ENCODE measurements at regions not wholly inside any gene's neighbourhood (a gene's known extent, or its start where the extent isn't known, plus 50 kb on each side); places are given as distances from the start of the nearest gene placed in this dataset.

- Histone ChIP-seq H3K36me3 (ENCODE audit: insufficient read depth, low read depth, low read length) (no peaks in the 10 kb centered on the region), H3K27ac (ENCODE audit: low read length) (no peak overlapping the region), H3K9ac (ENCODE audit: low read depth, low read length) (no peak overlapping the region), H3K27me3 (ENCODE audit: insufficient read depth, low read length) (no peaks in the 10 kb centered on the region), H3K4me1 (ENCODE audit: insufficient read depth, low read length) (no peaks in the 10 kb centered on the region), H3K9me3 (ENCODE audit: insufficient read depth, low read depth, low read length) (no peaks in the 10 kb centered on the region), H3K4me3 (ENCODE audit: low read length) (no peak overlapping the region)
Observed at GRCh38 chr12:115357681-115358080, 673.7 kb upstream of the TBX3 start.

DNA sequence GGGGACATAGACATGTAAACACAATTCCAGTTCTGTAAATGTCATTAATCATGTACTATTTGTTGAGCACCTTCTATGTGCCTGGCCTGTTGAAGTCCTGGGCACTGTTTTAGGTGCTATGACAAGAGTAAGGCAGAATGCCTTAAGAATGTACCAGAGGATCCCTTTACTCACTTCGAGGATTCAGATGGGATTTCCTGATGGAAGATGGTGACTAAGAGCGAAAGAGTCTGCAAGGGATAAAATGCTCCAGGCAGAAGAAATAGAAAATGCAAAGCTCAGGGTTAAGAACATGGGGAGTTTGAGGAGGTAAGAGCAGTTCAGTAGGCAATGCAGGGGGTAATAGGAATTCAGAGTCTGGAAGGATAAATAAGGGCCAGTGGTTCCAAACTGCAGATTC, 671.3 kb upstream of the TBX3 start:
- no peaks in the 10 kb centered on the region for H3K27me3 ChIP-seq (ENCODE audit: insufficient read depth, low read length)
- H3K9ac ChIP-seq (ENCODE audit: low read depth, low read length): no peak overlapping the region
- no peak overlapping the region for H3K27ac ChIP-seq (ENCODE audit: low read length)
- H3K9me3 ChIP-seq (ENCODE audit: insufficient read depth, low read depth, low read length): no peaks in the 10 kb centered on the region
- H3K4me1 ChIP-seq (ENCODE audit: insufficient read depth, low read length): peaks cover 5% of the 10 kb centered on the region; the same call in 1 of the 2 replicates
- H3K4me3 ChIP-seq (ENCODE audit: low read length): no peak overlapping the region
- H3K36me3 ChIP-seq (ENCODE audit: insufficient read depth, low read depth, low read length): no peaks in the 10 kb centered on the region

GRCh38 chr12:115354007-115354890, 670.3 kb upstream of the TBX3 start:
- no peaks in the 10 kb centered on the region for H3K36me3 ChIP-seq (ENCODE audit: insufficient read depth, low read depth, low read length)
- no peak overlapping the region for H3K4me3 ChIP-seq (ENCODE audit: low read length)

GRCh38 chr12:115353467-115353866, 669.5 kb upstream of the TBX3 start:
- Histone ChIP-seq H3K36me3 (ENCODE audit: insufficient read depth, low read depth, low read length) (no peaks in the 10 kb centered on the region), H3K4me3 (ENCODE audit: low read length) (no peak overlapping the region), H3K9me3 (ENCODE audit: insufficient read depth, low read depth, low read length) (no peaks in the 10 kb centered on the region), H3K27me3 (ENCODE audit: insufficient read depth, low read length) (no peaks in the 10 kb centered on the region), H3K9ac (ENCODE audit: low read depth, low read length) (no peak overlapping the region), H3K27ac (ENCODE audit: low read length) (no peak overlapping the region), H3K4me1 (ENCODE audit: insufficient read depth, low read length) (peaks cover 5% of the 10 kb centered on the region; the same call in 1 of the 2 replicates)

More at GRCh38 chr12:115354007-115354890, 670.3 kb upstream of the TBX3 start:
- Histone ChIP-seq H3K9me3 (ENCODE audit: insufficient read depth, low read depth, low read length) (no peaks in the 10 kb centered on the region), H3K27ac (ENCODE audit: low read length) (no peak overlapping the region), H3K4me1 (ENCODE audit: insufficient read depth, low read length) (peaks cover 5% of the 10 kb centered on the region; the same call in 1 of the 2 replicates), H3K9ac (ENCODE audit: low read depth, low read length) (no peak overlapping the region), H3K27me3 (ENCODE audit: insufficient read depth, low read length) (no peaks in the 10 kb centered on the region)

- no peaks in the 10 kb centered on the region for H3K36me3 ChIP-seq (ENCODE audit: insufficient read depth, low read depth, low read length)
- H3K9ac ChIP-seq (ENCODE audit: low read depth, low read length): no peak overlapping the region
- no peak overlapping the region for H3K27ac ChIP-seq (ENCODE audit: low read length)
- no peak overlapping the region for H3K4me3 ChIP-seq (ENCODE audit: low read length)
- peaks cover 5% of the 10 kb centered on the region; the same call in 1 of the 2 replicates for H3K4me1 ChIP-seq (ENCODE audit: insufficient read depth, low read length)
- no peaks in the 10 kb centered on the region for H3K9me3 ChIP-seq (ENCODE audit: insufficient read depth, low read depth, low read length)
- H3K27me3 ChIP-seq (ENCODE audit: insufficient read depth, low read length): no peaks in the 10 kb centered on the region
Observed at GRCh38 chr12:115351514-115352077, 667.6 kb upstream of the TBX3 start.

DNA sequence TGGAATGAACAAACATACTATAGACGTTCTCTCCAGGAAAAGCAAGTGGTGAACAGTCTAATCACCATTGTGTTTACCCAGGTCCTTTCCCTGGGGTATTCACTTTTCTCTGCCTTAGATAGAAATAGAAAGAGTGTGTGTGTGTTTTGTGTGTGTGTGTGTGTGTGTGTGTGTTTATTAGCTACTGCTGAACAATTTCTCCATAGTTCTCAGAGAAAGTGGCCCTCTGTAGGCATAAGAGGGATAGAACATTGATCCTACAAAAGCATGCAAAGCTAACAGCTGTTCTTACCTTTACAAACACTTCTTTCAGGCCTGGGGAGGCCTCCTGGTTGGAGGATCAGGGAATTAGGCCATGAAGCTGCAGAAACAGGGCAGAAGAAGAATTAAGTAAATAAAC, 665.7 kb upstream of the TBX3 start:
- Histone ChIP-seq H3K9ac (ENCODE audit: low read depth, low read length) (no peak overlapping the region), H3K36me3 (ENCODE audit: insufficient read depth, low read depth, low read length) (no peaks in the 10 kb centered on the region), H3K27me3 (ENCODE audit: insufficient read depth, low read length) (no peaks in the 10 kb centered on the region), H3K9me3 (ENCODE audit: insufficient read depth, low read depth, low read length) (no peaks in the 10 kb centered on the region), H3K27ac (ENCODE audit: low read length) (no peak overlapping the region), H3K4me3 (ENCODE audit: low read length) (no peak overlapping the region), H3K4me1 (ENCODE audit: insufficient read depth, low read length) (peaks cover 5% of the 10 kb centered on the region; the same call in 1 of the 2 replicates)

DNA sequence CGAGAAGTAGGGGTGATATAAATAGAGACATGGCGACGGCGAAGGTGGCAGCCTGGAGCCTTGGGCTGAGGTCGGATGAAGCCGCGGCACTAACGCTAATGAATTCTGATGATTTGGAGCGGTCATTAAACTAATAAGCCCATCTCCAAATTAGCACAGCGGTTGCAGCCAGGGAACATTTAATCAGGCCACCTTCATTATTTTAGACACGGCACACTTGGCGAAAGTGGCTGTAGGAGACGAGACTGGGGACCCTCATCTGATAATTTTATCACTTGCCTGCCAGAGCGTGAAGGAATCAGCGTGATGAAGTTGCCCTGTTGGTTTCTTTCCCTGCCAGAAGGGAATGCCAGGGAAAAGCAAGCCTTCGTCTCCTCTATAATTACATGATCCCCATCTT, 664.3 kb upstream of the TBX3 start:
- Histone ChIP-seq H3K4me1 (ENCODE audit: insufficient read depth, low read length) (peaks cover 5% of the 10 kb centered on the region; the same call in 1 of the 2 replicates), H3K36me3 (ENCODE audit: insufficient read depth, low read depth, low read length) (no peaks in the 10 kb centered on the region), H3K27ac (ENCODE audit: low read length) (no peak overlapping the region), H3K27me3 (ENCODE audit: insufficient read depth, low read length) (no peaks in the 10 kb centered on the region), H3K4me3 (ENCODE audit: low read length) (no peak overlapping the region), H3K9ac (ENCODE audit: low read depth, low read length) (no peak overlapping the region), H3K9me3 (ENCODE audit: insufficient read depth, low read depth, low read length) (no peaks in the 10 kb centered on the region)

- Histone ChIP-seq H3K4me1 (ENCODE audit: insufficient read depth, low read length) (peaks cover 5% of the 10 kb centered on the region), H3K4me3 (ENCODE audit: low read length) (no peak overlapping the region), H3K36me3 (ENCODE audit: insufficient read depth, low read depth, low read length) (no peaks in the 10 kb centered on the region), H3K27me3 (ENCODE audit: insufficient read depth, low read length) (no peaks in the 10 kb centered on the region), H3K9ac (ENCODE audit: low read depth, low read length) (no peak overlapping the region), H3K27ac (ENCODE audit: low read length) (no peak overlapping the region), H3K9me3 (ENCODE audit: insufficient read depth, low read depth, low read length) (no peaks in the 10 kb centered on the region; the same call in 1 of the 2 replicates)
Observed at GRCh38 chr12:115343601-115344000, 659.6 kb upstream of the TBX3 start.

DNA sequence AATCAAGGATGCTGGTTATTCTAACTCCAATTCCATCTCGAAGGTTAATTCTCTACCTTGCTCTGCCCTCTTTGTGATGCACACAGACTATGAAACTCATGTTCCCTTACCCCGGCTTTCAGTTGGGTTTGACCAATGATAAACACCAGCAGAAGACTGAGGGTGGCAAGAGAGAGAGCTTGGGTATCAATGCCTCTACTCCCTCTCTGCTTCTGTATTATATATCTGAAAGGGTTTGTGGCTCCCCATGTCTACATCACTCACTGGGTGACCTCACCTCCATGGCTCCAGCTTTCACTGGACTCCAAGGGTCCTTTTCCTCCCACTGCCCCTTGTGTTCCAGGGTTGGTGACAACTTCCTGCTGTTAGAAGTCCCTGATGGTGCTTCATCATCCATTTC, 659.0 kb upstream of the TBX3 start:
- peaks cover 5% of the 10 kb centered on the region for H3K4me1 ChIP-seq (ENCODE audit: insufficient read depth, low read length)
- H3K9ac ChIP-seq (ENCODE audit: low read depth, low read length): no peak overlapping the region
- no peaks in the 10 kb centered on the region for H3K36me3 ChIP-seq (ENCODE audit: insufficient read depth, low read depth, low read length)
- H3K27me3 ChIP-seq (ENCODE audit: insufficient read depth, low read length): no peaks in the 10 kb centered on the region
- H3K9me3 ChIP-seq (ENCODE audit: insufficient read depth, low read depth, low read length): no peaks in the 10 kb centered on the region; the same call in 1 of the 2 replicates
- H3K4me3 ChIP-seq (ENCODE audit: low read length): no peak overlapping the region
- H3K27ac ChIP-seq (ENCODE audit: low read length): no peak overlapping the region

DNA sequence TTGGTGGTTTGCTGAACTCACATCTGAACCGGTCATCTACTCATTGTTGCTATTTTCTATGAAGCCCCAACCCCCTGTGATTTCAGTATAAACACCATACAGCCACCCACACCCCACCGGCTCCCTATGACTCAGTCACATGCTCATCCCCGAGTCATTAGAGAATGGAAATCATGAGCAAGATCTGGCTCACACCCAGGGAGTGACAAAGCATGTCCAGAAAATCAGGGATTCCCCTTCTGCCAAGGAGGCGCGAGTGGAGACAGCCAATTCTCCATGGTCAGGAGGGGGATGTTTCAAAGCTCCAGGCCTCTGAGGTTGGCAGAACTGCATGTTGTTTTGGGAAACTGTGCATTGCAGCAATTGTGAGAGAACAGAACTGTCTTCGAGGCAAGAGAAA, 657.5 kb upstream of the TBX3 start:
- Histone ChIP-seq H3K9ac (ENCODE audit: low read depth, low read length) (no peak overlapping the region), H3K36me3 (ENCODE audit: insufficient read depth, low read depth, low read length) (no peaks in the 10 kb centered on the region), H3K27ac (ENCODE audit: low read length) (no peak overlapping the region), H3K9me3 (ENCODE audit: insufficient read depth, low read depth, low read length) (no peaks in the 10 kb centered on the region; the same call in 1 of the 2 replicates), H3K4me1 (ENCODE audit: insufficient read depth, low read length) (peaks cover 5% of the 10 kb centered on the region), H3K27me3 (ENCODE audit: insufficient read depth, low read length) (no peaks in the 10 kb centered on the region), H3K4me3 (ENCODE audit: low read length) (no peak overlapping the region)

GRCh38 chr12:115338566-115339294, 654.8 kb upstream of the TBX3 start:
- Histone ChIP-seq H3K27ac (ENCODE audit: low read length) (no peak overlapping the region), H3K9ac (ENCODE audit: low read depth, low read length) (no peak overlapping the region), H3K9me3 (ENCODE audit: insufficient read depth, low read depth, low read length) (no peaks in the 10 kb centered on the region; the same call in 1 of the 2 replicates), H3K4me1 (ENCODE audit: insufficient read depth, low read length) (peaks cover 5% of the 10 kb centered on the region), H3K4me3 (ENCODE audit: low read length) (no peak overlapping the region), H3K27me3 (ENCODE audit: insufficient read depth, low read length) (no peaks in the 10 kb centered on the region; the same call in 1 of the 2 replicates), H3K36me3 (ENCODE audit: insufficient read depth, low read depth, low read length) (no peaks in the 10 kb centered on the region)

Data from iPS-20b (cell line).